HEK293 (cell line): ENCODE measurements at regions not wholly inside any gene's neighbourhood (a gene's known extent, or its start where the extent isn't known, plus 50 kb on each side); places are given as distances from the start of the nearest gene placed in this dataset.
A peak's percentile ranks its signal among the peaks of the same experiment; 100 is the strongest.

Experiments used
- BCL11A ChIP-seq: fragments of 450-650 bp; formaldehyde crosslinking; IDR thresholded peaks from 2 replicates; pipeline ENCODE4 v1.5.1; 2016; ENCODE audit warnings: low read depth, missing biosample characterization, missing genetic modification characterization
- GLI2 ChIP-seq: fragments of 450-650 bp; formaldehyde crosslinking; IDR thresholded peaks from 2 replicates; pipeline ENCODE4; 2017; ENCODE audit warnings: missing biosample characterization, missing genetic modification characterization, low read depth, borderline replicate concordance
- GLI4 ChIP-seq: fragments of 450-650 bp; formaldehyde crosslinking; IDR thresholded peaks from 2 replicates; pipeline ENCODE4 v1.5.1; 2016; ENCODE audit warnings: missing biosample characterization, missing genetic modification characterization
- GLIS1 ChIP-seq: fragments of 450-650 bp; formaldehyde crosslinking; IDR thresholded peaks from 2 replicates; pipeline ENCODE4 v1.5.1; 2016; ENCODE audit warnings: missing biosample characterization, missing genetic modification characterization
- IKZF3 ChIP-seq: fragments of 450-650 bp; IDR thresholded peaks from 2 replicates; pipeline ENCODE4 v1.5.0; 2018; ENCODE audit warnings: missing biosample characterization, mild to moderate bottlenecking, missing genetic modification characterization, moderate library complexity
- INSM2 ChIP-seq: fragments of 450-650 bp; formaldehyde crosslinking; IDR thresholded peaks from 2 replicates; pipeline ENCODE4 v1.5.1; 2016; ENCODE audit warnings: missing biosample characterization, missing genetic modification characterization
- KLF7 ChIP-seq: fragments of 450-650 bp; formaldehyde crosslinking; IDR thresholded peaks from 2 replicates; pipeline ENCODE4 v1.5.1; 2016; ENCODE audit warnings: missing biosample characterization, missing genetic modification characterization, borderline replicate concordance
- KLF9 ChIP-seq: fragments of 450-650 bp; formaldehyde crosslinking; IDR thresholded peaks from 2 replicates; pipeline ENCODE4 v1.5.1; 2016; ENCODE audit warnings: missing biosample characterization, missing genetic modification characterization, low read depth
- TRIM28 ChIP-seq: IDR thresholded peaks from 2 replicates; pipeline ENCODE4 v1.6.1; 2011; ENCODE audit warnings: low read length, control low read depth, borderline replicate concordance
- YY2 ChIP-seq: fragments of 450-650 bp; formaldehyde crosslinking; IDR thresholded peaks from 2 replicates; pipeline ENCODE4 v1.5.1; 2016; ENCODE audit warnings: missing biosample characterization, missing genetic modification characterization
- ZBTB21 ChIP-seq: fragments of 450-650 bp; formaldehyde crosslinking; IDR thresholded peaks from 2 replicates; pipeline ENCODE4 v1.5.1; 2017; ENCODE audit warnings: missing biosample characterization, missing genetic modification characterization
- ZFP41 ChIP-seq: fragments of 450-650 bp; formaldehyde crosslinking; IDR thresholded peaks from 2 replicates; pipeline ENCODE4 v1.5.1; 2016; ENCODE audit warnings: missing biosample characterization, missing genetic modification characterization, borderline replicate concordance
- ZFP69B ChIP-seq: fragments of 450-650 bp; formaldehyde crosslinking; IDR thresholded peaks from 2 replicates; pipeline ENCODE4 v1.5.1; 2016; ENCODE audit warnings: missing biosample characterization, missing genetic modification characterization
- ZIC2 ChIP-seq: fragments of 450-650 bp; formaldehyde crosslinking; IDR thresholded peaks from 2 replicates; pipeline ENCODE4 v1.5.1; 2016; ENCODE audit warnings: missing biosample characterization, missing genetic modification characterization
- ZNF174 ChIP-seq: fragments of 450-650 bp; formaldehyde crosslinking; IDR thresholded peaks from 2 replicates; pipeline ENCODE4 v1.5.0; 2017; ENCODE audit warnings: missing biosample characterization, mild to moderate bottlenecking, missing genetic modification characterization
- ZNF211 ChIP-seq: fragments of 450-650 bp; formaldehyde crosslinking; IDR thresholded peaks from 2 replicates; pipeline ENCODE4 v1.5.1; 2016; ENCODE audit warnings: low read depth, missing biosample characterization, missing genetic modification characterization
- ZNF23 ChIP-seq: fragments of 450-650 bp; formaldehyde crosslinking; IDR thresholded peaks from 2 replicates; pipeline ENCODE4 v1.5.1; 2016; ENCODE audit warnings: missing biosample characterization, missing genetic modification characterization, borderline replicate concordance
- ZNF239 ChIP-seq: fragments of 450-650 bp; formaldehyde crosslinking; IDR thresholded peaks from 2 replicates; pipeline ENCODE4 v1.5.1; 2016; ENCODE audit warnings: missing biosample characterization, missing genetic modification characterization
- ZNF391 ChIP-seq: fragments of 450-650 bp; formaldehyde crosslinking; IDR thresholded peaks from 2 replicates; pipeline ENCODE4 v1.5.1; 2016; ENCODE audit warnings: low read depth, missing biosample characterization, missing genetic modification characterization, borderline replicate concordance
- ZNF398 ChIP-seq: fragments of 450-650 bp; formaldehyde crosslinking; IDR thresholded peaks from 2 replicates; pipeline ENCODE4 v1.5.1; 2017; ENCODE audit warnings: missing biosample characterization, missing genetic modification characterization
- ZNF529 ChIP-seq: fragments of 450-650 bp; formaldehyde crosslinking; IDR thresholded peaks from 2 replicates; pipeline ENCODE4 v1.5.1; 2017; ENCODE audit warnings: missing genetic modification characterization, missing biosample characterization; ENCODE audit not compliant: insufficient replicate concordance
- ZNF596 ChIP-seq: fragments of 450-650 bp; IDR thresholded peaks from 2 replicates; pipeline ENCODE4 v1.5.0; 2018; ENCODE audit warnings: missing biosample characterization, mild to moderate bottlenecking, missing genetic modification characterization, moderate library complexity
- ZNF626 ChIP-seq: fragments of 450-650 bp; sonication (Bioruptor Pico); formaldehyde crosslinking; IDR thresholded peaks from 2 replicates; pipeline ENCODE4 v1.5.1; 2018; ENCODE audit warnings: missing biosample characterization, missing genetic modification characterization, inconsistent platforms
- ZNF645 ChIP-seq: fragments of 450-650 bp; formaldehyde crosslinking; IDR thresholded peaks from 2 replicates; pipeline ENCODE4; 2016; ENCODE audit warnings: missing biosample characterization, missing genetic modification characterization
- ZNF747 ChIP-seq: fragments of 450-650 bp; formaldehyde crosslinking; IDR thresholded peaks from 2 replicates; pipeline ENCODE4 v1.5.1; 2016; ENCODE audit warnings: missing biosample characterization, missing genetic modification characterization
- ZNF830 ChIP-seq: fragments of 450-650 bp; IDR thresholded peaks from 2 replicates; pipeline ENCODE4 v1.5.0; 2018; ENCODE audit warnings: missing biosample characterization, missing genetic modification characterization, low read depth, mild to moderate bottlenecking, moderate library complexity
- ZNF837 ChIP-seq: fragments of 450-650 bp; formaldehyde crosslinking; IDR thresholded peaks from 2 replicates; pipeline ENCODE4 v1.5.1; 2016; ENCODE audit warnings: missing biosample characterization, missing genetic modification characterization
- ZSCAN16 ChIP-seq: fragments of 450-650 bp; formaldehyde crosslinking; IDR thresholded peaks from 2 replicates; pipeline ENCODE4 v1.5.1; 2016; ENCODE audit warnings: missing biosample characterization, missing genetic modification characterization
- ZSCAN30 ChIP-seq: fragments of 450-650 bp; IDR thresholded peaks from 2 replicates; pipeline ENCODE4 v1.5.1; 2018; ENCODE audit warnings: missing biosample characterization, mild to moderate bottlenecking, missing genetic modification characterization, moderate library complexity
- TF ChIP-seq, protein P1 (sequence below): IDR thresholded peaks from 2 replicates; pipeline ENCODE4 v1.6.1; 2011; ENCODE audit warnings: mild to moderate bottlenecking, low read depth, low read length, borderline replicate concordance
- TF ChIP-seq, protein P2 (sequence below): fragments of 450-650 bp; formaldehyde crosslinking; IDR thresholded peaks from 2 replicates; pipeline ENCODE4 v1.5.1; 2017; ENCODE audit warnings: missing biosample characterization, missing genetic modification characterization

GRCh38 chr7:155205368-155206317 lies 92.0 kb upstream of the INSIG1 start (continued):
- peak; percentile 95 for TF ChIP-seq KLF7
- TF ChIP-seq ZSCAN16 (tag by site-specific recombination), result no peak
- TF ChIP-seq ZNF174 (tag by site-specific recombination), result no peak
- TF ChIP-seq GLI4, result peak; percentile 41
- TF ChIP-seq YY2, result no peak; the same call in 1 of the 2 replicates
- TF ChIP-seq ZNF645 (tag by site-specific recombination), result 0 out of 2 replicates have a peak, but pooled peaks have one; percentile 57
- no peak for TF ChIP-seq ZNF529 (tag by site-specific recombination)
- TF ChIP-seq ZNF830 (tag by site-specific recombination), result no peak
- peak; percentile 89 for TF ChIP-seq ZIC2 (tag by site-specific recombination)
- peak; percentile 74 for TF ChIP-seq ZNF398
- no peak; the same call in 1 of the 2 replicates for TF ChIP-seq ZNF837
- TF ChIP-seq ZFP41 (tag by site-specific recombination), result no peak
- no peak for TF ChIP-seq ZNF23 (tag by site-specific recombination)
- TF ChIP-seq IKZF3 (tag by site-specific recombination), result peak; percentile 100
- no peak for TF ChIP-seq ZNF747 (tag by site-specific recombination)
- no peak for TF ChIP-seq ZNF626 (tag by site-specific recombination)
- peak; percentile 96 for TF ChIP-seq GLIS1 (tag by site-specific recombination)
- TF ChIP-seq ZBTB21 (tag by site-specific recombination), result peak; percentile 88
- TF ChIP-seq ZFP69B (tag by site-specific recombination), result peak; percentile 83
- TF ChIP-seq, protein P1, sequence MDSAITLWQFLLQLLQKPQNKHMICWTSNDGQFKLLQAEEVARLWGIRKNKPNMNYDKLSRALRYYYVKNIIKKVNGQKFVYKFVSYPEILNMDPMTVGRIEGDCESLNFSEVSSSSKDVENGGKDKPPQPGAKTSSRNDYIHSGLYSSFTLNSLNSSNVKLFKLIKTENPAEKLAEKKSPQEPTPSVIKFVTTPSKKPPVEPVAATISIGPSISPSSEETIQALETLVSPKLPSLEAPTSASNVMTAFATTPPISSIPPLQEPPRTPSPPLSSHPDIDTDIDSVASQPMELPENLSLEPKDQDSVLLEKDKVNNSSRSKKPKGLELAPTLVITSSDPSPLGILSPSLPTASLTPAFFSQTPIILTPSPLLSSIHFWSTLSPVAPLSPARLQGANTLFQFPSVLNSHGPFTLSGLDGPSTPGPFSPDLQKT, result no peak
- peak; percentile 97 for TF ChIP-seq BCL11A
- TF ChIP-seq KLF9, result peak; percentile 79
- peak; percentile 97 for TF ChIP-seq TRIM28
- TF ChIP-seq ZSCAN30 (tag by site-specific recombination), result peak; percentile 100
- peak; percentile 86 for TF ChIP-seq INSM2 (tag by site-specific recombination)
- TF ChIP-seq ZNF391 (tag by site-specific recombination), result peak; percentile 75; the same call in 1 of the 2 replicates
- TF ChIP-seq, protein P2, sequence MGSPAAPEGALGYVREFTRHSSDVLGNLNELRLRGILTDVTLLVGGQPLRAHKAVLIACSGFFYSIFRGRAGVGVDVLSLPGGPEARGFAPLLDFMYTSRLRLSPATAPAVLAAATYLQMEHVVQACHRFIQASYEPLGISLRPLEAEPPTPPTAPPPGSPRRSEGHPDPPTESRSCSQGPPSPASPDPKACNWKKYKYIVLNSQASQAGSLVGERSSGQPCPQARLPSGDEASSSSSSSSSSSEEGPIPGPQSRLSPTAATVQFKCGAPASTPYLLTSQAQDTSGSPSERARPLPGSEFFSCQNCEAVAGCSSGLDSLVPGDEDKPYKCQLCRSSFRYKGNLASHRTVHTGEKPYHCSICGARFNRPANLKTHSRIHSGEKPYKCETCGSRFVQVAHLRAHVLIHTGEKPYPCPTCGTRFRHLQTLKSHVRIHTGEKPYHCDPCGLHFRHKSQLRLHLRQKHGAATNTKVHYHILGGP, result no peak
- TF ChIP-seq ZNF239, result peak; percentile 46; the same call in 1 of the 2 replicates
- no peak; the same call in 1 of the 2 replicates for TF ChIP-seq GLI2 (tag by site-specific recombination)
- no peak for TF ChIP-seq ZNF211 (tag by site-specific recombination)
- TF ChIP-seq ZNF596 (tag by site-specific recombination), result no peak
